Gastrocnemius medialis (tissue), 4 donors: ENCODE measurements at regions not wholly inside any gene's neighbourhood (a gene's known extent, or its start where the extent isn't known, plus 50 kb on each side); places are given as distances from the start of the nearest gene placed in this dataset.

Experiments
- CTCF ChIP-seq, 5 experiments: fragments of 450-650 bp in 3 of 5; fragments of 200-600 bp in 2 of 5; sonication (generic) in 2 of 5; IDR thresholded peaks in 4 of 5; conservative IDR thresholded peaks in 1 of 5; 1 replicate in 4 of 5; 2 replicates in 1 of 5; pipeline ENCODE4 v1.5.1; 2016 to 2019; ENCODE audit warnings: antibody characterized with exemption in 5 of 5, mild to moderate bottlenecking in 3 of 5, moderate library complexity in 3 of 5
- POLR2A ChIP-seq, 2 donors: fragments of 450-650 bp; IDR thresholded peaks; one replicate each; pipeline ENCODE4 v1.6.1; 2017; ENCODE audit warnings: antibody characterized with exemption in 2 of 2, mild to moderate bottlenecking in 2 of 2, moderate library complexity in 2 of 2

GRCh38 chr15:47523681-47524475 is 193.4 kb upstream of the SEMA6D start:
- TF ChIP-seq CTCF (IDR thresholded peaks at IDR 0.05 in 4 of 5, conservative IDR thresholded peaks at IDR 0.05 in 1 of 5) (no peak), POLR2A (IDR thresholded peaks at IDR 0.05) (no peak)
